Left lobe of liver (tissue), 2 donors: ENCODE measurements at regions not wholly inside any gene's neighbourhood (a gene's known extent, or its start where the extent isn't known, plus 50 kb on each side); places are given as distances from the start of the nearest gene placed in this dataset.

ENCODE experiments used
- ATAC-seq: fragments of 200-7000 bp; cut with Tn5 transposase; one replicate; pipeline ENCODE4 v1.9.1; 2020; ENCODE audit warnings: mild to moderate bottlenecking, moderate library complexity
- DNase-seq: peaks from one replicate; pipeline ENCODE4 v3.0.0-alpha.2; 2020; ENCODE audit warnings: low spot score
- donor health status: DM: no; HTN: no; CAD: no; lungs with moderate emphysema.
- donor health status: DM: no; HTN: yes; CAD: no.

GRCh38 chr2:237214030-237214675 lies 128.5 kb downstream of the COPS8 start:
- DNase-seq (no peak), ATAC-seq (no peak)

GRCh38 chr2:237214963-237215362 lies 129.3 kb downstream of the COPS8 start:
- ATAC-seq (no peak), DNase-seq (no peak)

- ATAC-seq: no peak
- no peak for DNase-seq
Measured at GRCh38 chr2:237217995-237218616, 132.4 kb downstream of the COPS8 start.

DNA sequence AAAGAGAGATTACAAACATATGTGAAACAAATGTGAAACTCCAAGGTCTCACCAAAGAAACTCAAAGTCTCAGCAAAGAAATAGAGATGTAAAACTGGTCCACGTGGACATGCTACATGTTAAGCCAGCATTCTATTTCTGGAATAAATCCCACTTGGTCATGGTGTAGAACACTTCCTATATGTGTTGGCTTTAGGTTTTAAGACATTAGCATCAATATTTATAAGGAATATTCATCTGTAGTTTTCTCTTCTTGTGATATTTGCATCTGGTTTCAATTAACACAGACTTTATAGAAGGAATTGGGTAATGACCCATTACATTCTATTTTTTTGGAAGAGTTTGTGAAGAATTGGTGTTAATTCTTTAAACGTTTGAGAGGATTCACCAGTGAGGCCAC lies 133.1 kb downstream of the COPS8 start:
- no peak for ATAC-seq
- no peak for DNase-seq

DNA sequence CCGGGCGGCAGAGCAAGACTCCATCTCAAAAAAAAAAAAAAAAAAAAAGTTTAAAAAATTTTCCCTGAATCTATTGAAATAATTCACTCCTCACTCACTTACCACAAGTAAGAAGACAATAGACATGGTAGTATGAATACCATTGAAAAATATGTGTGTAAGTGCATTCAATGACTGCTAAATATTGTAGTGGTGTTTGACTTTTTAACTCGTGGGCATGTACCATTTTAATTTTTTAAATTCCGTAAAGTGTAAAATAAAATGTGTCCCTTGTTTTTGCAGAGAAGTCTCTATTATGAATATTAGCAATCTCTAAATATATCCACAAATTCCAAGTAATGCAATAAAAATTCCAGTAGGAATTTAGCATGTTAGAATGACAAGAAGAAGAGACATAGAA lies 134.1 kb downstream of the COPS8 start:
- ATAC-seq: no peak
- no peak for DNase-seq

GRCh38 chr2:237221443-237221842 lies 135.8 kb downstream of the COPS8 start:
- ATAC-seq (no peak), DNase-seq (no peak)

DNA sequence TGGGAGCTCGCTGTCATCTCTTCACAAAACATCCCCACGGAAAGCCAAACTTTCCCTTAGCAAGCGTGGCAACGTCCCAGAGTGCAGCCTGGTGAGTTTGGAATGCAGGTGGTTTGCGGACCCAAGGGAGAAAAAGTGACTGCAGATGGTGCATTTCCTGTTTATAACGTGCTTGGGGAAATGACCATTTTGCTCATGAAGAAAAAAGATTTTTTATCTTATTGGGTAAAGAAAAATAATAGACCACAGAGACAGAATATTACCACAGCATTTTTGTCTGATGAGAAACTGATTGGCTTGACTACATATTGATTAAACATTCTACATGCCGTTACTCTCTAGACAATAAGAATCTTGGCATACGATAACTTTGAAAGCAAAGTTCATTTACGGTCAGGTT lies 136.5 kb downstream of the COPS8 start:
- ATAC-seq (no peak), DNase-seq (no peak)

GRCh38 chr2:237222601-237223041 lies 136.9 kb downstream of the COPS8 start:
- ATAC-seq (no peak), DNase-seq (no peak)

- no peak for ATAC-seq
- no peak for DNase-seq
Measured at GRCh38 chr2:237223201-237223861, 137.6 kb downstream of the COPS8 start.

GRCh38 chr2:237227190-237227589 lies 141.5 kb downstream of the COPS8 start:
- DNase-seq (no peak), ATAC-seq (no peak)

GRCh38 chr2:237227592-237228280 lies 142.0 kb downstream of the COPS8 start:
- DNase-seq (no peak), ATAC-seq (no peak)

GRCh38 chr2:237228281-237228625 lies 142.6 kb downstream of the COPS8 start:
- ATAC-seq (no peak), DNase-seq (no peak)

DNA sequence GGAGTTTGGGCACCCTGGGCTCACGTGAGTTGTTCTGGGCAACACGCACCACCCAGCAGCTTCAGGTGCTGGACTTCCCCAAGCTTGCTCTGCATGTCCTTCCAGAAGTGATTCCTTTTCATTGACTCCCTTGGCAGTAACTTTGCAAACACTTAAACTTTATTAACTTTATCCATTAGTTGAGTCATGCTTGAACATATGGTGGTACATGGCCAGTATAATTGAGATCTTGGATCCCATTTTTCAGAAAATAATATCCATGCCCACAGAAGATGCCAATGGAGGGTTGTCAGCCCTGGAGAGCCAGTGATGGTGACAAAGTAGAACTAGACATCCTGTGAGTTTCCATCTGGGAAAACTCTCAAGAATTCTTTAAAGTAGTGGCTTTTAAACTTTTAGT lies 144.2 kb downstream of the COPS8 start:
- ATAC-seq (no peak), DNase-seq (no peak)

GRCh38 chr2:237230355-237230754 lies 144.7 kb downstream of the COPS8 start:
- no peak for DNase-seq
- no peak for ATAC-seq

DNA sequence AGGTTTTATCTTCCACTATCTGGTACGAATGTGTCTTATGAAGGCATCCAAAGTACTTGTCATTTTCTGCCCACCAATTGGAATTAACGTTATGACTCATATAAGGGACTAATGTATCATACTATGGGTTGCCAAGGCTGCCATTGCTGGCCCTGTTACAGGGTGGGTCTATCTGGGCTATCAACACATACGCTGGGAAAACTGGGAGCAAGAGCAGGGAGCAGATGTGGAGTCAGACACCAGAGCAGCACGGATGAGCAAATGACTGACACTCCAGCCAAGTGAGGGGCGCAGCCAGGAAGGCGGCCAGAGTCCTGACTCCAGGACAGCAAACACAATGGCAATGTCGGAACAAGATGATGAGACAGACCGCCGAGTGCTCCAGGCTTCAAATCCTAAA lies 145.9 kb downstream of the COPS8 start:
- ATAC-seq: no peak
- no peak for DNase-seq

- DNase-seq: no peak
- no peak for ATAC-seq
Measured at GRCh38 chr2:237232166-237232565, 146.5 kb downstream of the COPS8 start.

- no peak for DNase-seq
- no peak for ATAC-seq
Measured at GRCh38 chr2:237234268-237234667, 148.6 kb downstream of the COPS8 start.

DNA sequence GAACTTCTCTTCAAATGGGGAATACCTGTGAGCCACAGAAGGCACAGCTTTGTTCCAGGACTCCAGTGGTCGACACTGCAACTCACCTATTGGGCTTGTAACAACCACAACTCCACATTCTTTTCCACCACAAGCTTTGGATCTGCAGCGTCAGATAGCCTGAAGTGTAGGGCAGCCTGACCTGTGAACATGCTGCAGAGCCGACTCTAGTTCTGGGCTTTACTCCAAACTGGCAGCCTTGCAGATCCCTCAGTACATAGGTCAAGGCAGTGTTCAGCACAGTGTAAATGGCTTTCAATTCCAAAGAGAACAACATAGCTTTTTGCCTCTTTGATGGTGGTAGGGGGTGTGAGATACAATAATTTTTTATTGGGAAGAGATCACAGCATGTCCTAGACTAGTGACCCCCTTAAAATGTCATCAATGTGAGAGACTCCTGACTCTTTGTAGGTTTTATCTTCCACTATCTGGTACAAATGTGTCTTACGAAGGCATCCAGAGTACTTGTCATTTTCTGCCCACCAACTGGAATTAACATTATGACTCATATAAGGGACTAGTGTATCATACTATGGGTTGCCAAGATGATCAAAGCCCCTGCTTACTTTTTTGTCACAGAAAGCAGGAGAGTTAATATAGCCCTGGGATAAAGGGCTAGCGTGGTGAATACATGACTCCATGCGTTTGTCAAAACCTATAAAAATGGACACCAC lies 149.8 kb downstream of the COPS8 start:
- ATAC-seq: peak; percentile 99

GRCh38 chr2:237236188-237236587 lies 150.5 kb downstream of the COPS8 start:
- ATAC-seq: no peak

More for the DNA sequence above, 149.8 kb downstream of the COPS8 start:
- peak; percentile 86 for DNase-seq

GRCh38 chr2:237238249-237238648 lies 152.6 kb downstream of the COPS8 start:
- DNase-seq: no peak
- no peak for ATAC-seq

More at GRCh38 chr2:237236188-237236587, 150.5 kb downstream of the COPS8 start:
- DNase-seq: no peak

DNA sequence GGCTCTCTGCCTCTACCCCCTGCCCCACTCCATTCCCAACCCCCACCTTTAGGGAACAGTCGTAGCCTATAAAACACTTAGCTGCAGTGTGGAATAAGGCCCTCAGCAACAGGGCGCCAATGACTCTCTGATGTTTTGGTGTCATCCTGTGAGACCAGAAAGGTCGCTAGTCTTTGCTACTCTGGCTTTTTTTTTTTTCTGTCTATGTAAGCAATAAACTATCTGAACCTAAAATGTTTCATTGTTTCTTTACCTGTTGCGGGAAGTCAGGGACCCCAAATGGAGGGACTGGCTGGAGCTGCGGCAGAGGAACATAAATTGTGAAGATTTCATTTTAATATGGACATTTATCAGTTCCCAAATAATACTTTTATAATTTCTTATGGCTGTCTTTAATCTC lies 154.6 kb downstream of the COPS8 start:
- ATAC-seq (no peak), DNase-seq (no peak)
